Activated CD4-positive, alpha-beta memory T cell treated with anti-CD3 and anti-CD28 coated beads for 36 hours (primary cell): ENCODE measurements at regions not wholly inside any gene's neighbourhood (a gene's known extent, or its start where the extent isn't known, plus 50 kb on each side); places are given as distances from the start of the nearest gene placed in this dataset.
"Not testable (repeated sequence)": the region's sequence is repeated elsewhere in the genome, so short reads cannot be mapped to it uniquely, and the experiment has no call there.

Source experiments
- CTCF ChIA-PET: fragments of 350-600 bp; sonication (Branson Sonifier 250); formaldehyde crosslinking; loops from one replicate; lab custom pipeline; 2021; ENCODE audit warnings: antibody characterized with exemption, inconsistent platforms; lab: Charles Lee
- POLR2A ChIA-PET: fragments of 350-600 bp; sonication (Branson Sonifier 250); formaldehyde crosslinking; loops from one replicate; lab custom pipeline; 2021; ENCODE audit warnings: antibody characterized with exemption; lab: Charles Lee
- DNase-seq: peaks from one replicate; pipeline ENCODE4 v3.0.0-alpha.2; 2020
- H3K27ac Mint-ChIP-seq: one replicate; pipeline ENCODE4 v1.8.0; 2021; ENCODE audit warnings: mixed read lengths
- H3K27me3 Mint-ChIP-seq: one replicate; pipeline ENCODE4 v1.8.0; 2021; ENCODE audit warnings: mixed read lengths
- H3K36me3 Mint-ChIP-seq: one replicate; pipeline ENCODE4 v1.8.0; 2021; ENCODE audit warnings: mixed read lengths
- H3K4me1 Mint-ChIP-seq: one replicate; pipeline ENCODE4 v1.8.0; 2021; ENCODE audit warnings: low read depth, mixed read lengths
- H3K4me3 Mint-ChIP-seq: one replicate; pipeline ENCODE4 v1.8.0; 2021; ENCODE audit warnings: mild to moderate bottlenecking, mixed read lengths
- H3K9me3 Mint-ChIP-seq: one replicate; pipeline ENCODE4 v1.8.0; 2021; ENCODE audit warnings: mixed read lengths
- intact Hi-C: fragments of 100-400 bp; cut with micrococcal nuclease; formaldehyde crosslinking; loops from one replicate; pipeline ENCODE4 v1.15.1; 2023

DNA sequence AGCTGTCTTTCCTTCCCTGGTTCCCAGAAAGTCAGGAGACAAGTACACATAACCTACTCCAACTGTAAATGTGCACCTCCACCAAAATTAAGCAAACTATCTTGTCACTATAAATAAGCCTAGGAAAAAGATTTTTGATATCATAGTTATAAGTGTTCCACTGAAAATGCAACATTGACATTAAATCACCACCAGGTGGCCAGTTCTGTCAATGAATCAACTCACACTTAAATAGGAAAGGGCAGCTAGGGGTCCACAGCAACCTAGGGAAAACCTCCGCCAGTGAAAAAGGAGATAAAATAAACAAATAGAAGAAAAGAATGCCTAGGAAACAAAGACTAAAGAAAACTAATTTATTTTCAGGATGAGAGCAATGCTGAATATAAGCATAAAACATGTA lies 243.0 kb upstream of the PTPRD start:
- CTCF ChIA-PET, result no interaction called here
- Mint-ChIP-seq H3K27me3 (no peaks in the 10 kb centered on the region), H3K27ac (no peak overlapping the region), H3K4me1 (no peaks in the 10 kb centered on the region), H3K4me3 (no peak overlapping the region), H3K9me3 (peaks cover 31% of the 10 kb centered on the region), H3K36me3 (no peaks in the 10 kb centered on the region)
- intact Hi-C loops, result no loop called here
- POLR2A ChIA-PET, result no interaction called here
- DNase-seq, result no peak

- H3K9me3 Mint-ChIP-seq, result peaks cover 36% of the 10 kb centered on the region
- no peak for DNase-seq
- H3K27ac Mint-ChIP-seq, result no peak overlapping the region
- intact Hi-C loops, result no loop called here
- CTCF ChIA-PET, result no interaction called here
- H3K4me1 Mint-ChIP-seq, result no peaks in the 10 kb centered on the region
- POLR2A ChIA-PET, result no interaction called here
- H3K4me3 Mint-ChIP-seq, result no peak overlapping the region
- no peaks in the 10 kb centered on the region for H3K27me3 Mint-ChIP-seq
- no peaks in the 10 kb centered on the region for H3K36me3 Mint-ChIP-seq
Observed at GRCh38 chr9:10858817-10859216, 246.0 kb upstream of the PTPRD start.

DNA sequence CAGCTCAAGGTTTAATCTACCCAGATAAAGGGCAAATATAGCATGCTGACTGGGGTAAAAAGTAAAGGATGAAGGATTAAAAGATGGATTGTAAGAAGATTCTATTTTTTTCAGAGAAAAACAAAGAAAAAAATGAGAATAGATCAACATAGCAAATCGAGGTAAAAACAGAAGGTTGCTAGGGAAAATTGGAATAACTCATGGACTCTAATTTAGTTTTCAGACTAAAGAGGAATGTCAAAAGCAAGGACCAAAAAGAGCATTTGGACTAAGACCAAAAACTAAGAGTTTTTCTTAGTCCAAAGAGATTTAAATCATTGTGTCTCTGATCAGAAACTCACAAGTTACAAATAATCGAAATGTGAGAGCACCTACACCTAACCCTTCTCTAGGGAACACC lies 250.7 kb upstream of the PTPRD start:
- Mint-ChIP-seq H3K27ac (no peak overlapping the region), H3K27me3 (no peaks in the 10 kb centered on the region), H3K4me3 (no peak overlapping the region), H3K4me1 (no peaks in the 10 kb centered on the region), H3K36me3 (no peaks in the 10 kb centered on the region), H3K9me3 (peaks cover 19% of the 10 kb centered on the region)
- ChIA-PET CTCF (no interaction called here), POLR2A (no interaction called here)
- no peak for DNase-seq
- intact Hi-C loops, result no loop called here

GRCh38 chr9:10867194-10867593 lies 254.4 kb upstream of the PTPRD start:
- Mint-ChIP-seq H3K9me3 (peaks cover 34% of the 10 kb centered on the region), H3K27me3 (no peaks in the 10 kb centered on the region), H3K27ac (no peak overlapping the region), H3K4me3 (no peak overlapping the region), H3K36me3 (no peaks in the 10 kb centered on the region), H3K4me1 (no peaks in the 10 kb centered on the region)
- no peak for DNase-seq
- intact Hi-C loops, result no loop called here
- CTCF ChIA-PET, result no interaction called here
- POLR2A ChIA-PET, result no interaction called here

GRCh38 chr9:10869687-10870086 lies 256.9 kb upstream of the PTPRD start:
- Mint-ChIP-seq H3K36me3 (no peaks in the 10 kb centered on the region), H3K4me3 (no peak overlapping the region), H3K27me3 (no peaks in the 10 kb centered on the region), H3K4me1 (no peaks in the 10 kb centered on the region), H3K9me3 (peaks cover 27% of the 10 kb centered on the region), H3K27ac (no peak overlapping the region)
- DNase-seq, result no peak
- POLR2A ChIA-PET, result no interaction called here
- CTCF ChIA-PET, result no interaction called here
- intact Hi-C loops, result no loop called here

GRCh38 chr9:10873999-10874398 lies 261.2 kb upstream of the PTPRD start:
- intact Hi-C loops, result no loop called here
- Mint-ChIP-seq H3K27me3 (no peaks in the 10 kb centered on the region), H3K27ac (no peak overlapping the region), H3K4me3 (no peak overlapping the region), H3K9me3 (peaks cover 18% of the 10 kb centered on the region), H3K36me3 (no peaks in the 10 kb centered on the region), H3K4me1 (no peaks in the 10 kb centered on the region)
- CTCF ChIA-PET, result no interaction called here
- DNase-seq, result no peak
- POLR2A ChIA-PET, result no interaction called here

DNA sequence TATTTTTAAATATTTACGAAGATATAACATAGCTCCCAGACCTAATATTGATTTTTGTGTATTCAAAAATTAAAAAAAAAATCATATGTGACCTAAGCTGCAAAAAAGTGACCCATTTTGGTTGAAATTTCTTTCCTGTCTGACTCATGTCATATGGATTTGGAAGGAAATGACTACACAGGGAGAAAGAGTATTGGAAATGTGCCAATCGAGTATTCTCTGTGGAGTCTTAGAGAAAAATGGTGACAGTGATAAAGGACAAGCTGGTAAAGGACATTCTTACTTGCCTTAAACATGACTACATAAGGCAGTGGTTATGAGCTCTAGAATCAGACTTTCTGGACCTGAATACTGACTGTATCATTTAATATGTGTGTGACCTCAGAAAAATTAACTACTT lies 262.9 kb upstream of the PTPRD start:
- ChIA-PET CTCF (no interaction called here), POLR2A (no interaction called here)
- intact Hi-C loops, result no loop called here
- DNase-seq, result no peak
- H3K9me3 Mint-ChIP-seq, result peaks cover 19% of the 10 kb centered on the region
- no peaks in the 10 kb centered on the region for H3K36me3 Mint-ChIP-seq
- no peak overlapping the region for H3K4me3 Mint-ChIP-seq
- no peaks in the 10 kb centered on the region for H3K4me1 Mint-ChIP-seq
- no peak overlapping the region for H3K27ac Mint-ChIP-seq
- no peaks in the 10 kb centered on the region for H3K27me3 Mint-ChIP-seq

GRCh38 chr9:10876333-10876732 lies 263.5 kb upstream of the PTPRD start:
- intact Hi-C loops, result no loop called here
- ChIA-PET CTCF (no interaction called here), POLR2A (no interaction called here)
- H3K27me3 Mint-ChIP-seq, result no peaks in the 10 kb centered on the region
- H3K27ac Mint-ChIP-seq, result no peak overlapping the region
- H3K9me3 Mint-ChIP-seq, result peaks cover 19% of the 10 kb centered on the region
- H3K4me1 Mint-ChIP-seq, result no peaks in the 10 kb centered on the region
- no peak for DNase-seq
- H3K36me3 Mint-ChIP-seq, result no peaks in the 10 kb centered on the region
- H3K4me3 Mint-ChIP-seq, result no peak overlapping the region

DNA sequence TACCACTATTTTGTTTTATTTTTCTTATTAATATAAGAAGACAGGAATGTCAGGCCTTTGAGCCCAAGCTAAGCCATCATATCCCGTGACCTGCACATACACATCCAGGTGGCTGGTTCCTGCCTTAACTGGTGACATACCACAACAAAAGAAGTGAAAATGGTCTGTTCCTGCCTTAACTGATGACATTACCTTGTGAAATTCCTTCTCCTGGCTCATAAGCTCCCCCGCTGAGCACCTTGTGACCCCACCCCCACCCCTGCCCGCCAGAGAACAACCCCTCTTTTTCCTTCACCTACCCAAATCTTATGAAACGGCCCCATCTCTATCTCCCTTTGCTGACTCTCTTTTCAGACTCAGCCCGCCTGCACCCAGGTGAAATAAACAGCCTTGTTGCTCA lies 277.5 kb upstream of the PTPRD start:
- H3K4me1 Mint-ChIP-seq, CTCF ChIA-PET, H3K36me3 Mint-ChIP-seq, H3K27ac Mint-ChIP-seq, H3K4me3 Mint-ChIP-seq, POLR2A ChIA-PET, H3K27me3 Mint-ChIP-seq, intact Hi-C loops, DNase-seq: not testable (repeated sequence)
- peaks cover 20% of the 10 kb centered on the region for H3K9me3 Mint-ChIP-seq

GRCh38 chr9:10899509-10899908 lies 286.7 kb upstream of the PTPRD start:
- H3K36me3 Mint-ChIP-seq, result no peaks in the 10 kb centered on the region
- POLR2A ChIA-PET, result no interaction called here
- no peaks in the 10 kb centered on the region for H3K4me1 Mint-ChIP-seq
- no peak overlapping the region for H3K4me3 Mint-ChIP-seq
- intact Hi-C loops, result no loop called here
- no peak overlapping the region for H3K27ac Mint-ChIP-seq
- CTCF ChIA-PET, result no interaction called here
- H3K9me3 Mint-ChIP-seq, result peaks cover 33% of the 10 kb centered on the region
- DNase-seq, result no peak
- no peaks in the 10 kb centered on the region for H3K27me3 Mint-ChIP-seq

- intact Hi-C loops, result no loop called here
- no peak for DNase-seq
- Mint-ChIP-seq H3K4me3 (no peak overlapping the region), H3K9me3 (peaks cover 32% of the 10 kb centered on the region), H3K36me3 (no peaks in the 10 kb centered on the region), H3K27ac (no peak overlapping the region), H3K27me3 (no peaks in the 10 kb centered on the region), H3K4me1 (no peaks in the 10 kb centered on the region)
- ChIA-PET POLR2A (no interaction called here), CTCF (no interaction called here)
Observed at GRCh38 chr9:10903969-10904368, 291.2 kb upstream of the PTPRD start.

DNA sequence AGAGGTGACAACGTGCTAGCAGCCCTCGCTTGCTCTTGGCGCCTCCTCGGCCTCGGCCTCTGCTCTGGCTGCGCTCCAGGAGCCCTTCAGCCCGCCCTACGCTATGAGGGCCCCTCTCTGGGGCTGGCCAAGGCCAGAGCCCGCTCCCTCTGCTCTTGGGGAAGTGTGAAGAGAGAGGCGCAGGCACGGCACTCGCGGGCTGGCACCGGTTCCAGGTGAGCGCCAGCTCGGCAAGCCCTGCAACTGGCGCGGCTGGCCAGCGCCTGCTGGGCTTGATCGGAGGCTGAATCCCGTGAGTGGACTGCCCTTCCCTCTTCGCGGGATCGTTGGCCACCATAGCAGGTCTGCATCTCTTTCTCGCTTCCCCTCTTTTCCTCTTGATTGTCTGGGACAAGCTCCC lies 298.0 kb upstream of the PTPRD start:
- Mint-ChIP-seq H3K27me3 (no peaks in the 10 kb centered on the region), H3K4me3 (no peak overlapping the region), H3K36me3 (no peaks in the 10 kb centered on the region), H3K4me1 (no peaks in the 10 kb centered on the region), H3K27ac (no peak overlapping the region), H3K9me3 (peaks cover 23% of the 10 kb centered on the region)
- ChIA-PET POLR2A (no interaction called here), CTCF (no interaction called here)
- DNase-seq, result no peak
- intact Hi-C loops, result no loop called here

DNA sequence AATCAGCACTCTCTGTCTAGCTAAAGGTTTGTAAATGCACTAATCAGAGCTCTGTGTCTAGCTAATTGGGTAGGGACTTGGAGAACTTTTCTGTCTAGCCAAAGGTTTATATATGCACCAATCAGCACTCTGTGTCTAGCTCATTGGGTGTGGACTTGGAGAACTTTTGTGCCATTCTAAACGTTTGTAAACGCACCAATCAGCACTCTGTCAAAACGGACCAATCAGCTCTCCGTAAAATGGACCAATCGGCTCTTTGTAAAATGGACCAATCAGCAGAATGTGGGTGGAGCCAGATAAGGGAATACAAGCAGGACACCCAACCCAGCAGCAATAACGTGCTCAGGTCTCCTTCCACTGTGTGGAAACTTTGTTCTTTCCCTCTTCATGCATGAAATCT lies 298.6 kb upstream of the PTPRD start:
- Mint-ChIP-seq H3K4me3 (no peak overlapping the region), H3K36me3 (no peaks in the 10 kb centered on the region), H3K27me3 (no peaks in the 10 kb centered on the region), H3K27ac (no peak overlapping the region), H3K9me3 (peaks cover 23% of the 10 kb centered on the region), H3K4me1 (no peaks in the 10 kb centered on the region)
- CTCF ChIA-PET, result no interaction called here
- no peak for DNase-seq
- intact Hi-C loops, result no loop called here
- POLR2A ChIA-PET, result no interaction called here

GRCh38 chr9:10917001-10917400 lies 304.2 kb upstream of the PTPRD start:
- Mint-ChIP-seq H3K4me3 (no peak overlapping the region), H3K9me3 (peaks cover 22% of the 10 kb centered on the region), H3K27ac (no peak overlapping the region), H3K4me1 (no peaks in the 10 kb centered on the region), H3K36me3 (no peaks in the 10 kb centered on the region), H3K27me3 (no peaks in the 10 kb centered on the region)
- DNase-seq, result no peak
- intact Hi-C loops, result no loop called here
- ChIA-PET CTCF (no interaction called here), POLR2A (no interaction called here)
